HepG2 (cell line): ENCODE measurements at regions not wholly inside any gene's neighbourhood (a gene's known extent, or its start where the extent isn't known, plus 50 kb on each side); places are given as distances from the start of the nearest gene placed in this dataset.

ENCODE experiments used
- ATAC-seq: fragments of 200-7000 bp; cut with Tn5 transposase; 3 replicates; pipeline ENCODE4 v1.9.1; 2020; ENCODE audit warnings: mild to moderate bottlenecking, moderate library complexity
- BruUV-seq: library from RNA; stranded (reverse); fragments of 400-500 nt; replicated peaks from 2 replicates; lab custom pipeline; 2021; lab: Mats Ljungman, UMichigan
- CTCF ChIA-PET: fragments of 300-600 bp; formaldehyde crosslinking; extraction: SDS; loops from one replicate; lab custom pipeline; 2021; ENCODE audit warnings: low total read pairs, inconsistent platforms, low intra/inter-chr PET ratio; lab: Yijun Ruan, JAX
- POLR2A ChIA-PET: fragments of 350-600 bp; sonication (Branson Sonifier 250); formaldehyde crosslinking; loops from one replicate; lab custom pipeline; 2020; ENCODE audit warnings: antibody characterized with exemption, inconsistent platforms; lab: Yijun Ruan, JAX
- DNase-seq: peaks from one replicate; pipeline ENCODE4 v3.0.0-alpha.2; 2015; ENCODE audit warnings: low spot score
- FAIRE-seq: peaks from 3 replicates; lab custom pipeline; 2011; peaks lifted over from hg19 to GRCh38; lab: Jason Lieb, UNC
- H2AFZ ChIP-seq: one replicate; pipeline ENCODE4 v1.6.1; 2011; ENCODE audit warnings: low read length, inconsistent platforms
- H3K27ac ChIP-seq: fragments of 300-600 bp; 3 replicates; pipeline ENCODE4 v1.8.0; 2011; ENCODE audit warnings: mixed run types, mild to moderate bottlenecking, mixed read lengths, low read length, inconsistent platforms; ENCODE audit not compliant: insufficient read depth; ENCODE audit errors: extremely low read length
- H3K27me3 ChIP-seq, 2 experiments: fragments of 200-600 bp in 1 of 2; 2 replicates in 1 of 2; 3 replicates in 1 of 2; pipeline versions ENCODE4 v1.6.0 to v1.8.0; 2011; ENCODE audit warnings: low read length in 2 of 2, mild to moderate bottlenecking in 2 of 2, moderate library complexity in 2 of 2, inconsistent platforms in 1 of 2; ENCODE audit not compliant: insufficient read depth in 2 of 2, control insufficient read depth in 1 of 2
- H3K36me3 ChIP-seq, 2 experiments: fragments of 200-600 bp in 1 of 2; replicated peaks in 1 of 2; 2 replicates in 1 of 2; 3 replicates in 1 of 2; pipeline versions ENCODE4 v1.5.1 to v1.8.0; 2011; ENCODE audit warnings: low read length in 2 of 2, inconsistent platforms in 1 of 2; ENCODE audit not compliant: insufficient read depth in 2 of 2, control insufficient read depth in 1 of 2
- H3K4me1 ChIP-seq: 2 replicates; pipeline ENCODE4 v1.5.1; 2012; ENCODE audit warnings: low read length, inconsistent platforms; ENCODE audit not compliant: insufficient read depth
- H3K4me2 ChIP-seq: 2 replicates; pipeline ENCODE4 v1.6.0; 2011; ENCODE audit warnings: low read depth, low read length, inconsistent platforms
- H3K4me3 ChIP-seq, 3 experiments: fragments of 200-600 bp in 1 of 3; sonication (generic), shearing (Covaris generic) in 1 of 3; replicated peaks in 1 of 3; 2 replicates each; pipeline ENCODE4 v1.5.1; 2011 to 2016; ENCODE audit warnings: low read length in 3 of 3, inconsistent platforms in 2 of 3, low read depth in 2 of 3, mild to moderate bottlenecking in 2 of 3, control low read depth in 1 of 3, mixed read lengths in 1 of 3; ENCODE audit not compliant: insufficient read depth in 1 of 3
- H3K79me2 ChIP-seq: one replicate; pipeline ENCODE4 v1.6.1; 2011; ENCODE audit warnings: low read length, inconsistent platforms; ENCODE audit not compliant: insufficient read depth
- H3K9ac ChIP-seq: 2 replicates; pipeline ENCODE4 v1.6.0; 2011; ENCODE audit warnings: mild to moderate bottlenecking, low read depth, low read length, inconsistent platforms; ENCODE audit not compliant: insufficient read depth
- H3K9me3 ChIP-seq: 2 replicates; pipeline ENCODE4 v1.5.1; 2012; ENCODE audit warnings: mild to moderate bottlenecking, low read length
- H4K20me1 ChIP-seq: 2 replicates; pipeline ENCODE4 v1.6.0; 2011; ENCODE audit warnings: inconsistent platforms, mild to moderate bottlenecking, low read length, moderate library complexity; ENCODE audit not compliant: insufficient read depth
- BRD4 ChIP-seq: sonication (generic); formaldehyde crosslinking; IDR thresholded peaks from 2 replicates; pipeline ENCODE4 v1.4.0; 2020; ENCODE audit warnings: missing genetic modification reagents
- GATAD1 ChIP-seq: IDR thresholded peaks from 2 replicates; pipeline ENCODE4 v1.6.1; 2016; ENCODE audit warnings: missing genetic modification reagents, missing compliant biosample characterization
- HCFC1 ChIP-seq: fragments of 150-350 bp; IDR thresholded peaks from 2 replicates; pipeline ENCODE4 v1.6.1; 2014; ENCODE audit warnings: low read depth, low read length
- HMG20A ChIP-seq: IDR thresholded peaks from 2 replicates; pipeline ENCODE4 v1.6.1; 2016; ENCODE audit warnings: borderline replicate concordance
- HMG20B ChIP-seq: conservative IDR thresholded peaks from 2 replicates; pipeline ENCODE4 v1.6.1; 2016; ENCODE audit warnings: missing genetic modification reagents, missing compliant biosample characterization
- HNRNPUL1 ChIP-seq: fragments of 200-400 bp; formaldehyde crosslinking; IDR thresholded peaks from 2 replicates; pipeline ENCODE4 v1.6.1; 2017; ENCODE audit warnings: low read depth, mild to moderate bottlenecking, low read length, moderate library complexity
- IRF9 ChIP-seq: sonication (generic); formaldehyde crosslinking; IDR thresholded peaks from 2 replicates; pipeline ENCODE4 v1.8.0; 2022; ENCODE audit warnings: missing genetic modification reagents, mild to moderate bottlenecking, borderline replicate concordance
- MBNL3 ChIP-seq: fragments of 250-450 bp; sonication (Bioruptor Pico); conservative IDR thresholded peaks from 2 replicates; pipeline ENCODE4 v1.8.0; 2022; ENCODE audit warnings: mild to moderate bottlenecking, inconsistent platforms
- PHF8 ChIP-seq: sonication (generic); formaldehyde crosslinking; IDR thresholded peaks from 2 replicates; pipeline ENCODE4 v1.5.0; 2020; ENCODE audit warnings: missing genetic modification reagents
- STAT5B ChIP-seq: sonication (generic); formaldehyde crosslinking; IDR thresholded peaks from 2 replicates; pipeline ENCODE4 v1.4.0; 2020; ENCODE audit warnings: missing genetic modification reagents
- ZNF44 ChIP-seq: sonication (generic); formaldehyde crosslinking; IDR thresholded peaks from 2 replicates; pipeline ENCODE4 v1.5.1; 2020; ENCODE audit warnings: mild to moderate bottlenecking, missing genetic modification reagents
- ZXDC ChIP-seq: sonication (generic); formaldehyde crosslinking; IDR thresholded peaks from 2 replicates; pipeline ENCODE4 v1.5.0; 2020; ENCODE audit warnings: mild to moderate bottlenecking, missing genetic modification reagents
- WGBS: methylation state at CpG from one replicate; pipeline ENCODE4 v1.1.6; 2017; ENCODE audit warnings: low lambda C conversion rate; 5-methylcytosine and 5-hydroxymethylcytosine counted together
- in situ Hi-C: cut with HindIII; loops from 2 replicates; pipeline ENCODE4 v1.10.0; 2017; ENCODE audit warnings: low pct_unique_long_range_greater_than_20kb; ENCODE audit not compliant: extremely low pct_ligation_motif_present
- intact Hi-C: fragments of 100-400 bp; cut with micrococcal nuclease; formaldehyde crosslinking; loops from one replicate; pipeline ENCODE4 v1.10.0; 2022; ENCODE audit not compliant: unreplicated experiment
- TF ChIP-seq, protein P1 (sequence below): sonication (generic); formaldehyde crosslinking; IDR thresholded peaks from 2 replicates; pipeline ENCODE4 v1.5.0; 2020; ENCODE audit warnings: missing genetic modification reagents, mild to moderate bottlenecking, borderline replicate concordance
- TF ChIP-seq, protein P2 (sequence below): sonication (generic); formaldehyde crosslinking; IDR thresholded peaks from 2 replicates; pipeline ENCODE4 v1.5.1; 2020; ENCODE audit warnings: missing genetic modification reagents, mild to moderate bottlenecking, borderline replicate concordance

DNA sequence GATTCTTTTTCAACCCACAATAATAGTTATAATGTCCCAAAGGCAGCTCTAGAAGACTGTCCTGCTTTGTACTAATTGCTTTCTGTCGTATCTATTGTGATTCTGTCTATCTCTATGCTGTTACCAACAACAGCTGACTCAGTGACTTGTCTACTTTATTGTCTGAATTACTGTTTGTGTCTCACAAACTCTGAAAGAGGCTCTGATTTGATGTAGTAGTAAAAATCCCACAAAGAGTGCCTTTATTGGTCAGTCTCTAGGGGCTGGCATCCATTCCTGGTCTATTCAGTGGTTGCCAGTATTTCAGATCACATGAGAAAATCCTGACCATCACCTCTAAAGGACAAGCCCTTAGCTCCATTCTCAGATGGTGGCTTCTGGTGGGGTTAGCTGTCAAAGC, 254.2 kb downstream of the NSUN3 start (continued):
- TF ChIP-seq, protein P1, sequence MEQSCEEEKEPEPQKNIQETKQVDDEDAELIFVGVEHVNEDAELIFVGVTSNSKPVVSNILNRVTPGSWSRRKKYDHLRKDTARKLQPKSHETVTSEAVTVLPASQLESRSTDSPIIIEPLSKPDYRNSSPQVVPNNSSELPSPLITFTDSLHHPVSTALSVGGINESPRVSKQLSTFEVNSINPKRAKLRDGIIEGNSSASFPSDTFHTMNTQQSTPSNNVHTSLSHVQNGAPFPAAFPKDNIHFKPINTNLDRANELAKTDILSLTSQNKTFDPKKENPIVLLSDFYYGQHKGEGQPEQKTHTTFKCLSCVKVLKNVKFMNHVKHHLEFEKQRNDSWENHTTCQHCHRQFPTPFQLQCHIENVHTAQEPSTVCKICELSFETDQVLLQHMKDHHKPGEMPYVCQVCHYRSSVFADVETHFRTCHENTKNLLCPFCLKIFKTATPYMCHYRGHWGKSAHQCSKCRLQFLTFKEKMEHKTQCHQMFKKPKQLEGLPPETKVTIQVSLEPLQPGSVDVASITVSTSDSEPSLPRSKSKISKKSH, result no peak
- TF ChIP-seq GATAD1 (CRISPR knock-in tag) (no peak), HCFC1 (no peak), HMG20B (CRISPR knock-in tag) (no peak), ZNF44 (CRISPR knock-in tag) (no peak), STAT5B (no peak)

DNA sequence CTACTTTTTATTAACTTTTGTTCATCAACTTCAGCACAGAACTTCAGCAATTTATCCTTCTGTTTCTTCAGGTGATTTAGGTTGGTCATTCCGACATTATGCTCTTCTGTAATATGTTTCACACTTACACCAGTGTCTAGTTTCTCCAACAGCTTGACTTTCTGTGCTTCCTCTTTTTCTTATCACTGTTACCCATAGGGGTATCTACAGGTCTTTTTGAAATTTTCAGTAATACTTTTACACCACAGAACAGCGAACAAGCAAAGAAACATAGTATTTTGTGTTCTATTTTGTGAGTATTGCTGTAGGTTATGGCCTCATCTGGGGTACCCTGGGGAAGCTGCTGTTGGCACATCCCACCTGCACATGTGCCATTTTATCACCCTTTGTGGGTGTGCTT, 260.7 kb downstream of the NSUN3 start:
- 3% methylated on average over 2 of the region's 2 CpGs for WGBS
- no peak for ATAC-seq
- DNase-seq, result no peak
- CTCF ChIA-PET, result no interaction called here
- Histone ChIP-seq H3K9me3 (no peaks in the 10 kb centered on the region), H3K79me2 (no peaks in the 10 kb centered on the region), H3K27me3 (no peaks in the 10 kb centered on the region; a peak in 1 of 5 replicates), H3K9ac (no peak overlapping the region), H2AFZ (no peak overlapping the region), H3K4me3 (no peak overlapping the region), H4K20me1 (no peaks in the 10 kb centered on the region), H3K36me3 (no peaks in the 10 kb centered on the region), H3K4me1 (no peaks in the 10 kb centered on the region), H3K4me2 (no peak overlapping the region), H3K27ac (no peak overlapping the region)
- intact Hi-C loops (no loop called here), in situ Hi-C loops (no loop called here)
- BruUV-seq, result no TSS peak
- TF ChIP-seq BRD4 (CRISPR knock-in tag) (no peak), IRF9 (CRISPR knock-in tag) (no peak), ZXDC (CRISPR knock-in tag) (no peak), HNRNPUL1 (no peak), MBNL3 (CRISPR knock-in tag) (no peak), HMG20A (no peak), PHF8 (CRISPR knock-in tag) (no peak)
- TF ChIP-seq, protein P2, sequence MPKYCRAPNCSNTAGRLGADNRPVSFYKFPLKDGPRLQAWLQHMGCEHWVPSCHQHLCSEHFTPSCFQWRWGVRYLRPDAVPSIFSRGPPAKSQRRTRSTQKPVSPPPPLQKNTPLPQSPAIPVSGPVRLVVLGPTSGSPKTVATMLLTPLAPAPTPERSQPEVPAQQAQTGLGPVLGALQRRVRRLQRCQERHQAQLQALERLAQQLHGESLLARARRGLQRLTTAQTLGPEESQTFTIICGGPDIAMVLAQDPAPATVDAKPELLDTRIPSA (CRISPR knock-in tag), result no peak
- no peak for FAIRE-seq
- POLR2A ChIA-PET, result no interaction called here
